HG02885 (cell line): ENCODE measurements at regions not wholly inside any gene's neighbourhood (a gene's known extent, or its start where the extent isn't known, plus 50 kb on each side); places are given as distances from the start of the nearest gene placed in this dataset.

Source experiments
- ATAC-seq: cut with Tn5 transposase; IDR thresholded peaks from one replicate; pipeline ENCODE4 v1.9.1; 2021; ENCODE audit warnings: mild to moderate bottlenecking; ENCODE audit not compliant: unreplicated experiment, poor library complexity

GRCh38 chr10:105843786-105844185, 1202.7 kb downstream of the SORCS3 start:
- no peak for ATAC-seq

- ATAC-seq = no peak
These were observed 1199.2 kb downstream of the SORCS3 start for GRCh38 chr10:105840288-105840770.

GRCh38 chr10:105838392-105838791, 1197.3 kb downstream of the SORCS3 start:
- no peak for ATAC-seq

GRCh38 chr10:105837951-105838350, 1196.9 kb downstream of the SORCS3 start:
- ATAC-seq = peak; percentile 84

GRCh38 chr10:105834261-105835059, 1193.4 kb downstream of the SORCS3 start:
- no peak for ATAC-seq

DNA sequence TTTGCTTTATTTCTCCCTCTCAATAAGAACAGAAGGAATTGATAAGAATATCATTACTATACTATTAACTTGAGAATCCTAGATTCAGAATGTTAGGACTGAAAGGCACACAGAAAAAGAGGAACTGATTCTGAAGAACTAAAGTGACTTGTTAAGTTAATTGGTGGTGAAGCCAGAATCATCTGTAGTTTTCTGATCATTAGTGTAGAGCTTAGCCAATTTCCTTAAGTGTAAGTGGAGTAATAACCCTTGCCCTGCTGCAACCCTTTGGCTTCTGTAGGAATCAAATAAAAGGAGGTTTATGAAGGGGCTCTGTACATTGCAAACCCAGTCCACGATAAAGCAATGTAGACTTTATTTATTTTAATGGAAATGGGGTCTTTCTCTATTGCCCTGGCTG, 1186.0 kb downstream of the SORCS3 start:
- ATAC-seq = no peak

DNA sequence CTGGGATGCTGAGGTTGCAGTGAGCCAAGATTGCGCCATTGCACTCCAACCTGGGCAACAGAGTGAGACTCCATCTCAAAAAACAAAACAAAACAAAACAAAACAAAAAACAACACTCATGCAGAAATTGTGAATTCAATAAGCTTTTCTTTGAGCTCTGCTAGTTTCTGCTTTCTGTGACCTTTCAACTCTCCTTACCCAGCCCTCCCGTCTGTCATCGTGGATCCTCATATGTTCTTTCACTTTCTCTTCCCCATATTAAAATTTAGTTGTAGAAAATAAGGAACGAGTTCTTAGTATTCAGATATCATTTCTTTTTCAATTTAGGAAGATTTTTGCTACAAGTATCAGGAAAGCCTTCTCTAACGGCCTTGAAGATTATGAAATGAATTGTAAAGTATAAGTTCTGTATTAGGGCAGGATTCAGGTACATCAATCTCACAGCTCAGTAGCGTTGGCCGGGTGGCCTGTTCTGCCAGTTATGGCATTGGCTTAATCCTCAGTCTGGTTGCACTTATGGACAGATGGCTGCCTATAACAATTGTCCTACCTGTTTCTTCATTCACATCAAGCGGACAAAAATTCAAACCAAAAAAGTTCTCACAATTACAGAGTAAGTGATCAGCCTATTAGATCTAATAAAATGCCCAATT, 1167.0 kb downstream of the SORCS3 start:
- ATAC-seq = no peak

DNA sequence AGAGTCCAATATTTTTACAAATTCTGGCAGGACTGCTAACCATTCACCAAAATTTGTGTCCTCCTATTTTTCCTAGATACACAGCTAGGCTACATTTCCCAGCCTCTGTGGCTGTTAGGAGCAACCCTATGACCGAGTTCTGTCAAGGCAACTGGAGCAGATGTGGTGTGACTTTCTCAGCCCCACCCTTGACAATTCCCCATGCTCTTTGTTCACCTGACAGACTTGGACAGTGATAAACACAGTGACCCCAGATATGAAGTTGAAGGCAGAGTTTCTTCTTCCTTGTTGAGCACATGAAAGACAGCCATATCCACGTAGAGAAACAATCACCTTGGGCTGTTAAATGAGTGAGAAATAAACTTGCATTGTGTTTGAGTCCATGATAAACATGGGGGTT, 1162.1 kb downstream of the SORCS3 start:
- ATAC-seq = no peak

DNA sequence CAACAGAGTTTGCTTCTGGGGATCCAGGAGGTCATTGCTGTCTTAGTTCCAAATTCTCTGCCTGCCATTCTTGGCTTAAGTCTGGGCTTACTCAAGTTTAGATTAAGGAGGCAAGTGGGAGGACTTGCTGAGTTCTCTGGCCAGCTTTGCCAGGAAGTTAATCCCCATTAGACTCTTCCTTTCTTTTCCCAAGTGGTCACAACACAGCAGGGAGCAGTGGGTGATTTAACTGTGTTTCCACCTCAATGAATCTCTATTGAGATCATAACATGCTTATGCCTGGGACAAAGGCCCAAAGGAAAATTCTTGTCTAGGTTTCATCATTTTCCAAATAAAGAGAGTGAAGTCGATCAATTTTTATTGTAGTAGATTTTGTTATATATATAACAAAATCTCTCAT, 1159.6 kb downstream of the SORCS3 start:
- no peak for ATAC-seq

DNA sequence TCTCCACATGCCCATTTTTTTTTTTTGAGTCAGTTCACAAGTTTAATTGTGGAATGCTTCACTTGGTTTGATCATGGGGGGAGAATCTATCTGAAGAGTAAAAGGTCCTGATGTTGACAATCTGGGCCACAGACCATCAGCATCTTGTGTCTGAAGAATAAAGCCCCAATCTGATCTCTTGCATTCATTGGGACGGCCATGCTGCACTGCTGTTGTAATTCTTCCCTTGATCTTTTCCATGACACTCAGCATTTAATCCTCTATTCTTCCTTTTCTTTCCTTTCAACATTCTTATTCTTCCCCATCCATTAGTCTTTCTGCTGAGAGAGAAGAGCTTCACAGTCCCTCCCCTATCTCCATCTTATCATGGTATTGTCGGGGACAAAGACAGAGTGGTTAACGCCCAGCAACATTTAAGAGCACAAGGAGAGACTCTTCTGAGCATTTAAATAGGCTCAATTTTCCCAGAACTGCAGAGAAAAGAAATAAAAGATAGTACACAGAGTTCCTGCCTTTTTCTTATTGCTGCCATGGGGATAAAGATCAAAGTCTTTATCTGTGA, 1157.3 kb downstream of the SORCS3 start:
- no peak for ATAC-seq

GRCh38 chr10:105797234-105797890, 1156.3 kb downstream of the SORCS3 start:
- ATAC-seq = peak; percentile 71

GRCh38 chr10:105793071-105793470, 1152.0 kb downstream of the SORCS3 start:
- no peak for ATAC-seq

DNA sequence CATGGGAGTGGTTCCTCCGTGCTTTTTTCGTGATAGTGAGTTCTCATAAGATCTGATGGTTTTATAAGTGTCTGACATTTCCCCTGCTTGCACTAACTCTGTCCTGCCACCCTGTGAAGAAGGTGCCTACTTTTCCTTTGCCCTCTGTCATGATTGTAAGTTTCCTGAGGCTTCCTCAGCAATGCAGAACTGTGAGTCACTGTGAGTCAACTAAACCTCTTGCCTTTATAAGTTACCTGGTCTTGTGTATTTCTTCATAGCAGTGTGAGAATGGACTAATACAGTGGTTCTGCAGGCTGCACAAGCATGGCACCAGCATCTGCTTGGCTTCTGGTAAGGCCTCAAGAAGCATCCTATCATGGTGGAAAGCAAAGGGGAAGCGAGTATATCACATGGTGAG, 1144.6 kb downstream of the SORCS3 start:
- no peak for ATAC-seq

DNA sequence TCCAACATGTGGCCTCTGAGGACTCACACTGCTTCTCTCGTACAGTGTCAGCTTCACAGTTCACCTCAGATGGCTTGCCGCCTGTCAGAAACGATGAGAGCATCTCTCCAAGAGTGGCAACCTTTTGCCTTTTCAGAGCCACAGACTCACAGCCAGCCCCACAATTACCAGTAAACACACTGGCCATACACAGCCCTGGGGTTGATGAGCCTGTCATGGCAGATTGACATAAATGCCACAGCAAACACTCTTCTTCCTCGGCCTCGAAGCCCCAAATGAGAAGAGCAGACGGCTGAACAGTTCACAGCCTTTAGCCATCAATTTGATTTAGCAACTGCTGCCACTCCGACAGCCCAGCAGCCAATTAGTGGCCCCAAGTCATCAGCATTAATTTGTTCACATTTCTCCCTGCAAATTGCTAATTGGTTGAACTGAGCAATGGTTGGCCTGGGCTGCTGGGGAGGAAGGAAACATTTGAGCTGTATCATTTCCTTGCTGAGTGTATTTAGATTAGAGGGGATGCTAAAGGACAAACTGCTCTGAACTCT, 1142.9 kb downstream of the SORCS3 start:
- no peak for ATAC-seq

DNA sequence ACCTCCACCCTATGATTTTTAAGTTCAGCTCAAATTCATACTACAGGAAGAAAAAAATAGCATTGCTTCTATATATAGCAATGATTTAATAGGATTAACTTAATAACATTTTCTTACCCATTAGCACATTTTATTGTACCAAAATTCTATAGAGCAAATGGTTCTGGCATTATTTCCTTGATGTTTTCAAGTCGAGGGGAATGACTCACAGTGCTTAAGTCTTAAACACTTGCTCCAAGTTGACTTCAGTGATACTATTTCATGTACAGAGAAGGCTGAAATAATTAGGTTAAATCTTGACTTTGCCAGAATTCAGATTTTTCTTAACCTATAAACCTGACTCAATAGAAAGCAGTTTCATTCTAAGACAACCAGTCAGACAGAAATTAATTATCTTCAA, 1133.8 kb downstream of the SORCS3 start:
- no peak for ATAC-seq

DNA sequence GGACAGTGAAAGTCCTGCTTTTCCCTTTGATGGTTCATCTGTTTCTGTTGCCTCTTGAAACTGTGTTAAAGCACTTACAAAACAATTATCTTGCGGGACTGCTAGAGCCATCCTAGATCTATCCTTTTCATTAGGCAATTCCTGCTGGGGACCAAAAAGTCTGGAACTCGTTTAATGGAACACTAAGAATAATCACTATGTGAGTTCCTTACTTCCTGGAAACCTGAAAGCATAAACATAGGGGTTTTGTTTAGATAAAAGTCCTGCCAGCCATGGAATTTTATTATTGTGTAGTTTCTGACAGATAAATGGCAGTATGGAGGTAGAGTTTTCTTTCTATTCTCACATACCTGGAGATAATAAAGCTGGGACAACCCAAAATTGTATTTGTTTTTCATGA, 1133.3 kb downstream of the SORCS3 start:
- no peak for ATAC-seq

GRCh38 chr10:105770524-105771212, 1129.6 kb downstream of the SORCS3 start:
- ATAC-seq = no peak

- ATAC-seq = no peak
These were observed 1128.4 kb downstream of the SORCS3 start for GRCh38 chr10:105769248-105770184.

DNA sequence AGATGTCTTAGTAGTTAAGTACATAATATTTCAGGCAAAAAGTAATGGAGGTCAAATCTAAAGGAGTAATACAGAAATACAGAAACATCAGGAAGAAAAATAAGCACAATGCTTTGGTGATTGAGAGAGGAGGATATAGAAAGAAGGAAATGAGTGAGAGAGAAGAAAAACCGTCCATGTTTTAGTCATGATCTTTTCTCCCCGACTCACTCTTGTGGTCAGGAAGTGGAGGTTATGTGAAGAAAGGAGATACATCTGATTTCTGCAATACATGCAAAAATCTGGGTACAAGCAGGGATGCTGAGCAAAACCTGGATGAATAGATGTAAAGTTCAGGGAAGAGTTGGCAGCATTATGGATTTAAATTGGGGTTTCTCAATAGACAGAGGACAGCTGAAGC, 1122.5 kb downstream of the SORCS3 start:
- ATAC-seq = no peak
